WERI-Rb-1 (cell line): ENCODE measurements at regions not wholly inside any gene's neighbourhood (a gene's known extent, or its start where the extent isn't known, plus 50 kb on each side); places are given as distances from the start of the nearest gene placed in this dataset.

Source experiments
- DNase-seq: peaks from one replicate; pipeline ENCODE4 v3.0.0-alpha.2; 2020
- H3K27ac ChIP-seq: fragments of 250-450 bp; sonication (Bioruptor Pico); 2 replicates; pipeline ENCODE4 v1.5.1; 2020; ENCODE audit warnings: mild to moderate bottlenecking, moderate library complexity
- H3K27me3 ChIP-seq: fragments of 250-450 bp; sonication (Bioruptor Pico); 2 replicates; pipeline ENCODE4 v1.5.1; 2021; ENCODE audit warnings: mild to moderate bottlenecking, low read depth, moderate library complexity; ENCODE audit not compliant: insufficient read depth, severe bottlenecking
- H3K36me3 ChIP-seq: fragments of 250-450 bp; sonication (Bioruptor Pico); 2 replicates; pipeline ENCODE4 v1.5.1; 2020; ENCODE audit warnings: mild to moderate bottlenecking, moderate library complexity
- H3K4me3 ChIP-seq: 2 replicates; pipeline ENCODE4 v1.5.1; 2011; ENCODE audit warnings: low read depth, mild to moderate bottlenecking, control low read depth, low read length
- H3K9me3 ChIP-seq: fragments of 250-450 bp; sonication (Bioruptor Pico); 2 replicates; pipeline ENCODE4 v1.5.1; 2021; ENCODE audit warnings: mild to moderate bottlenecking, moderate library complexity; ENCODE audit not compliant: severe bottlenecking
- TF ChIP-seq, protein P1 (sequence below): IDR thresholded peaks from 2 replicates; pipeline ENCODE4 v1.5.1; 2011; ENCODE audit warnings: low read depth, mild to moderate bottlenecking, control low read depth, inconsistent platforms, low read length

- DNase-seq, result no peak
- Histone ChIP-seq H3K4me3 (no peak overlapping the region), H3K36me3 (no peaks in the 10 kb centered on the region), H3K27me3 (no peaks in the 10 kb centered on the region), H3K27ac (no peak overlapping the region), H3K9me3 (no peaks in the 10 kb centered on the region)
- TF ChIP-seq, protein P1, sequence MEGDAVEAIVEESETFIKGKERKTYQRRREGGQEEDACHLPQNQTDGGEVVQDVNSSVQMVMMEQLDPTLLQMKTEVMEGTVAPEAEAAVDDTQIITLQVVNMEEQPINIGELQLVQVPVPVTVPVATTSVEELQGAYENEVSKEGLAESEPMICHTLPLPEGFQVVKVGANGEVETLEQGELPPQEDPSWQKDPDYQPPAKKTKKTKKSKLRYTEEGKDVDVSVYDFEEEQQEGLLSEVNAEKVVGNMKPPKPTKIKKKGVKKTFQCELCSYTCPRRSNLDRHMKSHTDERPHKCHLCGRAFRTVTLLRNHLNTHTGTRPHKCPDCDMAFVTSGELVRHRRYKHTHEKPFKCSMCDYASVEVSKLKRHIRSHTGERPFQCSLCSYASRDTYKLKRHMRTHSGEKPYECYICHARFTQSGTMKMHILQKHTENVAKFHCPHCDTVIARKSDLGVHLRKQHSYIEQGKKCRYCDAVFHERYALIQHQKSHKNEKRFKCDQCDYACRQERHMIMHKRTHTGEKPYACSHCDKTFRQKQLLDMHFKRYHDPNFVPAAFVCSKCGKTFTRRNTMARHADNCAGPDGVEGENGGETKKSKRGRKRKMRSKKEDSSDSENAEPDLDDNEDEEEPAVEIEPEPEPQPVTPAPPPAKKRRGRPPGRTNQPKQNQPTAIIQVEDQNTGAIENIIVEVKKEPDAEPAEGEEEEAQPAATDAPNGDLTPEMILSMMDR, result no peak
Observed at GRCh38 chr20:11111191-11111590, 437.4 kb upstream of the JAG1 start.

DNA sequence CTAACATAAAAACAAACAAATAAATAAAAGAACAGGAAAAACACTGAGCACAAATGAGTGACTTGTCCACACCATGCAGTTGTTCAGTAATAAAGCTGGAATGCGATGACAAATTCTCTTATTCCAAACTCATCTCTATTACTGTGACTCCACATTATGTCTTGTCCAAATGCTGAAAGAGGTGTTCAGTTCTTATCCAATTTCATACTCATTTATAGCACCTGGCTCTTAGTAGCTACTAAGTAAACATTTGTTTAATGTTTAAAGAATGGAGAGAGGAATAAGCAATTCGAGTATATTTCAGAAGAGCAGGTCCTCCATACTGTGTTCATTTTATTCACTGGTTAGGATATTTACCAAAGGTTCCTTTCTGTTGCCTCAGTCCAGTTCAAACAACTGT, 439.0 kb upstream of the JAG1 start:
- no peaks in the 10 kb centered on the region for H3K9me3 ChIP-seq
- H3K4me3 ChIP-seq, result no peak overlapping the region
- TF ChIP-seq, protein P1, result no peak
- H3K27me3 ChIP-seq, result no peaks in the 10 kb centered on the region
- DNase-seq, result no peak
- H3K36me3 ChIP-seq, result no peaks in the 10 kb centered on the region
- H3K27ac ChIP-seq, result no peak overlapping the region

DNA sequence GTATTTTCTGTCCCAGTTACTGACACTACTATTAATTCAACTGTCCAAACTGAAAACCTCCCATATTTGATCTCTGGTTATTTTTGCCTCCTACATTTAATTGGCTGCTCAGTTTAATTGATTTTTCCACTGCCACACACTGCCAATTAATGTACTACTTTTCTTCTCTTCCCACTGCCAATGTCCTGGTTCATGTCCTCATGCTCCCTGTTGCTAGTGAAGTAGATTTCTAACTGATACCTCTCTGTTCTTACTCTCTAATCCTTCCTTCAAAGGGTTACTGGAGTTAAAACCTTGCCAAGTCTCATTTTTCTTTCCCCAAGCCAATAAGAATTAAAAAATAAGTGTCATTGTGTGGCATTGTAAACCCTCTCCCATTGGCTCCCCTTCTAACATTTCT, 440.6 kb upstream of the JAG1 start:
- TF ChIP-seq, protein P1, result no peak
- no peak overlapping the region for H3K4me3 ChIP-seq
- no peaks in the 10 kb centered on the region for H3K27me3 ChIP-seq
- H3K9me3 ChIP-seq, result no peaks in the 10 kb centered on the region
- H3K36me3 ChIP-seq, result no peaks in the 10 kb centered on the region
- H3K27ac ChIP-seq, result no peak overlapping the region
- no peak for DNase-seq

DNA sequence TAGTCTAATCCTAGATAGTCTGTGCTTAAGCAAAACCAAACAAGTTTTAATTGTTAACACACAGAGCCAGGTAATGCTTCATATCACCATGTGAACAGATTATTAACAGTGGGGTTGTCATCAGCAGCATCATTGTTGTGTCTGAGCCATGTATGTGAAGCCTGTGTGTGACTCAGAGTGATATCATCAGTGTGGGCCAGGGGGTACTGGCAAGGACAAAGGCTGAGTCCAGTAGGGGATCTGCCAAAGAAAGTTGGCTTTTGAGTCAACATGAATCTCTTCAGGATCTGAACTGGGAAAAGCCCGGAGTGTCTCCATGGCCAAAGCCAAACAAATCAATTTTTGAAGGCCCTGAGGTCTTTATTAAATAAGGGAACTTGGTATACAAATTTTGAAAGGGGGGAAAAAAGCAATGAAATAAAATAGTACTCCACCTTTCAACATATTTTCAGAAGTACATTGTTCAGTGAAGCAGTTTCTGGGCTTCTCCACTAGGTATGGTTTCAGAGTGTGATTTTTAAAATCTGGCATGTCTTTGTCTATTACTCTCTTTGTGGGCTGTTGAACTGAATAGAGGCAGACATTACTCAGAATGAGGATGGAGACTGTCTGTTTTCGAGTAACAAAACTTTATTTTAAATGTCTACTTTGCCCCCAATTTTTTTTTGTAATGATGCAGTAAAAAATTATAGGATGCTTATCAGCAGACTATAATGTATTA, 444.2 kb upstream of the JAG1 start:
- H3K9me3 ChIP-seq, result no peaks in the 10 kb centered on the region
- no peaks in the 10 kb centered on the region for H3K27me3 ChIP-seq
- DNase-seq, result no peak
- H3K4me3 ChIP-seq, result no peak overlapping the region
- TF ChIP-seq, protein P1, result no peak
- no peak overlapping the region for H3K27ac ChIP-seq
- no peaks in the 10 kb centered on the region for H3K36me3 ChIP-seq

- Histone ChIP-seq H3K27ac (no peak overlapping the region), H3K9me3 (no peaks in the 10 kb centered on the region), H3K4me3 (no peak overlapping the region), H3K36me3 (no peaks in the 10 kb centered on the region), H3K27me3 (no peaks in the 10 kb centered on the region)
- TF ChIP-seq, protein P1, result no peak
- DNase-seq, result no peak
Observed at GRCh38 chr20:11118802-11119380, 445.1 kb upstream of the JAG1 start.

- DNase-seq, result no peak
- H3K27me3 ChIP-seq, result no peaks in the 10 kb centered on the region
- H3K4me3 ChIP-seq, result no peak overlapping the region
- H3K36me3 ChIP-seq, result no peaks in the 10 kb centered on the region
- TF ChIP-seq, protein P1, result no peak
- no peaks in the 10 kb centered on the region for H3K9me3 ChIP-seq
- no peak overlapping the region for H3K27ac ChIP-seq
Observed at GRCh38 chr20:11119573-11119972, 445.8 kb upstream of the JAG1 start.
